ENCODE measurements at regions not wholly inside any gene's neighbourhood (a gene's known extent, or its start where the extent isn't known, plus 50 kb on each side); places are given as distances from the start of the nearest gene placed in this dataset.
A peak's percentile ranks its signal among the peaks of the same experiment; 100 is the strongest.

GRCh38 chr5:116389601-116390000 lies 185.0 kb downstream of the SEMA6A start:
- no peak for DNase-seq

DNA sequence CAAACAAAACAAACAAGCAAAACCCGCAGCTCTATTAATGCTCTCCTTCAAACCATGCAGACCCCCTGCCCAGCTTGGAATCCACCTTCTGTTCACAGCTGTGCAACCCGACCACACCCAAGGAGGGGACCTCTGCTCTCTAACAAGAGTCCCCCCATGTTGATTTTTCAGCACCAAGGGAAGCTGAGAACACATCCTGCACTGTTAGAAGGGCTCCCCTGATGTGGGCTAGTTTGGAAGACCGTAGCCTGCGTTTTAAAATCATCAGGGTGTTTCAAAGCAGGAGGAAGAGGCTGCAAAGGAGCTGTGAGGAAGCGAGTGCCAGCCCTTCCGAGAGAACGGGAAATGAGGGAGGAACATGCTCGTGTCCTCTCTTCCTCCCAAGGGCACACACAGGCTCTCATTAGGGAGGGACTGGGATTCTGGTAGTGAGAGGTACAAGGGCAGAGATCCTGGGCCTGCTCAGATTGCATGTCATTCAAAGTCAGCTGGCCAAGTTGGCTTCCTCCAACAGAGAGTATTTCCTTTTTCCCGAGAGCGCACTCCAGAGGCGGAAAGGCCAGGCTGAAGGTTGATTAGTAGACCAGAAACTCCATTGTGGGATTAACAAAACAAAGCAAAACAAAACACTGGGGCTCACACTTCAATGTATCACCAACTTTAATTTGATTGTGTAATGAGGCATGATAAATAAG lies 185.9 kb downstream of the SEMA6A start:
- no peak for DNase-seq

DNA sequence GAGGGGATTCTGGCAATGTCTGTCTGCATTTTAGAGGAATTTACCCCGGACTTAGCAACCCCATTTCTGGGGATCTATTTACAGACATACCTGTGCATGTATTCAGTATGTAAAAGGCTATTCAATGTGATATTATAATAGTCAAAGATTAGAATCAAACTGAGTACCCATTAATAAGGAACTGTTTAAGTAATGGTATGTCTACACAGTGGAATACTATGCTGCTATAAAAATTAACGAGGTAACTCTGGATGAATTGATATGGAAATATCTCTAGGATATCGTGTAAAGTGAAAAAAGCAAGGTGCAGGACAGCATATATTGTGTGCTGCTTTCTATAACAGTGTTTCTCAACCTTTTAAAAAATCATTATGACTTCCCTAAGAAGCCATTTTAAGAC lies 186.9 kb downstream of the SEMA6A start:
- DNase-seq, result no peak

DNA sequence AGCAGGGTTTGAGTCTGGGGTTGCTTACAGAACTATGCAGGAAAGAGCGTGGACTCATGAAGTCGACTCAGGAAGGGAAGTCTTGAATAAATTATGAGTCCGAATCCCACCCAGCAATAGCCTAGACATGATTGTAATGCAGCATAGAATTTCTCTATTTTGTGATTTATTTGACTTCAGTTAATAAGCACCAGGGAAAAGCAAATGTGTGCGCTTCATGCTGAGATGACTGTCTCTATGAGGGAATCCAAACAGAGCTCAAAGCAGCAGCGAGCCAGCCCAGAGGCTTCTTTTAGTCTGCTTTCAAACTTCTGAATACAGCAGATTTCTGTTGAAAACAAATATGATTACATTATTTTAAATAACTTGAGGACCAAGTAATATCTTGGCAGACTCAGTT lies 188.0 kb downstream of the SEMA6A start:
- no peak for DNase-seq

- no peak for DNase-seq
Observed at GRCh38 chr5:116382874-116383266, 191.8 kb downstream of the SEMA6A start.

DNA sequence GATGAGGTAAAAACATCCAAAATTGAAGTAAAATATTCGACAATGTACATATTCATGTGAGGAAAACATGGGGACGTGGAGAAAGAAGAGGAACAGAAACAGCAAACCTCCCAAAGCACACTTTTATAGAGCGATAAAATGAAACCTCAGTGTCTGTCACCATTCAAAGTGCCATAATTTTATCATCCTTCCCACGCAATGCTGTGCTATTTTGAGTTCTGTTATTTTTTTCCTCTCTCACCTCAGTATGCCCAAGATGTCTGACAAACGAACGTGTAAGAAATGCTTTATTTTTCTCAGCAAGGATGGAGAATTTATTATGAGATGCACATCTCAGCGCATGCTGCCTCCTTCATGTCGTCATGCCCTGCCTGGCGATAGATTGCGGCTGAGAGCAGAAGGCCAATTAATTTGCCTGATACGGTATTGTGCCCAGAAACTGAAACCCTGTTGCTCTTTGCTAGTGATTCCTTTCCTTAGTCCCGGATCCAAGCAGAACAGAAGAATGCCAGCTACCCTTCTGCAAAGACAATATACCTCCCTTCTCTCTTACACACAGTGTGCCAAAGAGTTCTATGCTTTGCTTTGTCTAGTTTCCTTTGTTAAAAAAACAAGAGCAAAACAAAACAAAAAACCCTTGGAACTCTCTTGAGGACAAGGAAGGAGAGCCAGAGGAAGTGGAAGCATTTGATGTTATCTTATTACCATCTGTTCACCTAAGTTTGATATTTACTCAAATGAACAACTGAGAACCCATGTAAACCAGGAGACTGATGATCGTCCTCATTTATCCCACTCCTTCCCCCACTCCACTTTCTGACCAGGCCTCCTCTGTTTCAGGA lies 192.4 kb downstream of the SEMA6A start:
- no peak for DNase-seq

DNA sequence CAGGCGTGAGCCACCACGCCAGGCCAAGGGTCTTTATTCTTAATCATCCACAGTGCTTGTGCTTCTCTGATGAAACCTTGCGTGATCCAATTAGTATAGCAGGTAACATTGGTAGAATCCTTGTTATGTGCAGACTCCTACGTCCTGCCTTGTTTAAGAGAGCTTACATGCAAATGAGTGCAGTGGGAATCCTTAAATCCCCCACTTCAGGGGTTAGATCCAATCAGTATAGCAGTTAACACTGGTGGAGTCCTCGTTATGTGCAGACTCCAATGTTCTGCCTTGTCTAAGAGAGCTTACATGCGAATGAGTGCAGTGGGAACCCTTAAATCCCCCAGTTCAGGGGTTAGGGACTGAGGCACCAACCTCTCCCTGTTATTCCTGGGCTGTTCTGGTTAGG lies 193.4 kb downstream of the SEMA6A start:
- DNase-seq, result no peak

- no peak for DNase-seq
Observed at GRCh38 chr5:116380621-116381020, 194.0 kb downstream of the SEMA6A start.

DNA sequence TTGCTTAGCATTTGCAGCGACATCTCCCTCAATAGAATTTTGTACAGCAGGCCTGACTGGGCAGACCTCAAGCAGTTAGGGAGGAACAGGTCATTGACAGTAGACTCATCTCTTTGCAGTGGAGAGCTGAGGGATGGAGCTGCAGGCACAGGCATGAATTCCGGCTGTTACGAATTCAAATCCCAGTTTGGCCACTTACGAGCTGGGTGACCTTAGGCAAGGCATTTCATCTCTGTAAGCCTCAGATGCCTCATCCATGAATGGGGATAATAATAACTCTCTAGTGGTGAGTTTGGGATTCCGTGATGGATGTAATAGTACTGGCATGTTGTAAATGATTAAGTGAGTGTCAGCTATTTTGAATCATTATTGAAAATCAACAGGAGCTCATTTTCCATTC lies 195.3 kb downstream of the SEMA6A start:
- no peak for DNase-seq

DNA sequence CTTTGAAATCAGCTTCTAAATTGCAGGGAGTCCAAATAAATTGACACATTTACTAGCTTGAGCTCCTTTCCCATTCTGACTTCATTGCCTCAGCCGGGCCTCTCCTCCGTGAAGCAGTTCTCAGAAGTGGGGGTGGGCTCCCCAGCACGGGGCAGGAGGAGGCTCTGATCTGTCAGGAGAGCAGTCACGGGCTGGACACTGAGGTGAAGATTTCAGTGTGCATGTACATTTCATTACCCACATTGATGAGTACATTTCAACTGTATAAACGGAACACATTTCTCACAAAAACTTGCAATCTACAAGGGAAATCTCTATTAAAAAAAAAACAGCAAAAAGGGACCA lies 195.9 kb downstream of the SEMA6A start:
- DNase-seq, result no peak

DNA sequence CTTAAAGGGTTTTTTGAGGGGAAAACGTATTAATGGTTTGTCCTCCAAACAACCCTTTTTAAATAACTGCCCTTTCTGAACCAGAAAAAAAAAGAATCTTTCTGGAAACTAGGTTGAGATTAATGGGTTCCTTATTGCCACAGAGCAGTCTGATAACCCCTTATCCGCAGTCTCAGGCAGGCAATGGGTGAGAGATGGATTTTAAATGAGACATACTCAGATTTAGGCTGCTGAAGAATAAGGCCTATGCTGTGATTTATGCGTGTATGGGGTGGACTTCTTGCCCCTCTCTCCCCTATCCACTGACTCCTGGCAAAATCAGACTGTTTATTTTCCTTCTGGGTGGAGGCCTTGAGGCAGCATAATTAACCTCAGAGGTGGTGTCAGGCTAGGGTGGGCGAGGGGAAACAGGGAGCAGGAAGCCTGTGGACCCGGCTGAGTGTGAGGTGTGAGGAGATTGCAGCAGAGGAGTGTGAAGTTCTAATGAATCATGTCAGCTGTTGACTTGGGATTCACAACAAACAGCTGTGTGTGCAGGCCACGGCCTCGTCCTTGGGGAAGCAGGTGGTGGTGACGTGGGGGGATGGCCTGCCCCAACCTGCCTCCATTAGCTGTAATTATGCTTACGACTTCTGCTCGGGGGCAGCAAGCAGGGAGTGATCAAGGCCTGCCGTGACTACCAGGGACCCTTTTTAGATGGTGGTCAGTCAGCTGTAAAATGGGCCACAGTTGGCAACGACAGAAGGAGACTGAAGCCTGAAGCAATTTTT lies 196.4 kb downstream of the SEMA6A start:
- DNase-seq, result peak; percentile 40

DNA sequence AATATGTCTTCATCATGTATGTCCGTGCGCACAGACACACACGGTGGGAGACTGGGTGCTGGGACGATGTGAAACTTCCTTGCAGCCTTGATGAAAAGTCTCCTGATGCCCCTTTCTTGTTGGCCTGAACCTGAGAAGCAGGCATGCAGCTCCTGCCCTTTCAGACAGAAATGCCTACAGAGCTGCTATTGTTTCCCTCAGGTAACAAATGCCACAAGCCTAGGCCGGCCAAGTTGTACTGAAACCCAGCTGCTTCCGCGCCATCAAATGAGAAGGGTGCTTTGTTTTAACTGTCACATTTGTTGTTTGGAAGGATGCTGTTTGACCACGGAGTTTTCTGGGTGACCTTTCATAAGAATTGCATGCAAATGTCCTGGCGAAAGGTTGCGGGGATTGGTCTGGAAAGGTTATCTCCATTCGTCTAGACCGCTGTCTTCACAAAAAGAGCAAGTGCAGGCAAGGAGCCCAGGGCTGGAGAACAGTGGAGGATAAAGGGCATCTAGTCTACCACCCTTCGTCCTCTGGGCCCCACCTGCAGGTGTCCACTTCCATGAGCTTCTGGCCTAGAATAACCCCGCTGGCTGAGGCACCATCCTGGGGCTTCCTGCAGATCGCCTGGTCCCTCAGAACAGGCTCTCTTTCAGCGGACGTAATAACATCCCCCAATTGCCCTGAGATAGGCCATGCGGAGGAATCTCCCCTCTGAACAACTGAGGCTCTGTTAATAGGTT lies 197.2 kb downstream of the SEMA6A start:
- DNase-seq, result no peak

DNA sequence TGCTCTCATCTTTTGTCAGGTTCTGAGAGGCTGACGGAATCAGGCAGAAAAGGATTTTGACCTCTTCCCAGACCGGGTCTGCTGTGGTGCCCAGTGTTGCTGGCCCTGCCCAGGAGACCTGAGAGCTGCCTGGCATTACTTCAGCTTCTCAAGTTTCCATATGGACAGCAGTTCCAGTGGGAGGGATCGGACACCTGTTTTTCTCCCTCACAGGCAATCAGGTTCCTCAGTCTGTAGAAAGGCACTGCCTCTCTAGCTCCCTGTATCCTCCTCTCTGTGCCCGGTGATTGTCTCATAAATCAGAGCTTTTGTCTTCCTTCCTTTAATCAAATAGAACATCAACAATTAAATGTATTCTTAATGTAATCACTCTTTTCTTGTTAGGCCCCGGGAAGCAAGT lies 198.7 kb downstream of the SEMA6A start:
- no peak for DNase-seq

GRCh38 chr5:116374434-116374852 lies 200.2 kb downstream of the SEMA6A start:
- no peak for DNase-seq

DNA sequence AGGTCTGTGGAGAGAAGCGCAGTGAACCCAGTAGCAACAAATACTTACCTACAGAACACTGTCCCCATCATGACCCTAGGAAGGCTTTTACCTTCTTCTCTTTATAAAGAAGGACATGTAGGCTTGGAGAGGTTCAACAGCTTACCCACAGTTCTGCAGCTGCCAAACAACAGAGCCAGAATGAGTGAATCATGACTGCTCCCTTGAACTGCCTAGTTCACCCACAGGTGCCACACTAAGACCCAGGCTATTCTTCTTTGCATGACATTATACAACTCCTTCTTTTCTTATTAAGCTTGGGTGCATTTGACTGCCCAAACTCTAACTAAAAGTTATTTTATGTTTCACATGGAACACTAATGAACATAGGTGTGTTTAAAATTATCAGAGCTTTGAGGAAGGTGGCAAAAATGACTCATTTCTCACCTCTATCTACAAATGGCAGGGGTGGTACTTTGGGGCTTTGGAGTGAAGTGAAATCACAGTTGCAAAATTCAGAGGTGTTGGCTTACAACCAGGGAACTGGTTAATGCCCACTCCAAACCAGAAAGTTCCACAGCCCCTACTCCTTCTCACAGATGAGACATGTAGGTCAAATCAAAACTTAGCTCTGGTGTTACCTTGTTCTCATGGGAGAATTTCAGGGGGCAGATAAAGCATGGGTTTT lies 201.6 kb downstream of the SEMA6A start:
- DNase-seq, result peak; percentile 21

DNA sequence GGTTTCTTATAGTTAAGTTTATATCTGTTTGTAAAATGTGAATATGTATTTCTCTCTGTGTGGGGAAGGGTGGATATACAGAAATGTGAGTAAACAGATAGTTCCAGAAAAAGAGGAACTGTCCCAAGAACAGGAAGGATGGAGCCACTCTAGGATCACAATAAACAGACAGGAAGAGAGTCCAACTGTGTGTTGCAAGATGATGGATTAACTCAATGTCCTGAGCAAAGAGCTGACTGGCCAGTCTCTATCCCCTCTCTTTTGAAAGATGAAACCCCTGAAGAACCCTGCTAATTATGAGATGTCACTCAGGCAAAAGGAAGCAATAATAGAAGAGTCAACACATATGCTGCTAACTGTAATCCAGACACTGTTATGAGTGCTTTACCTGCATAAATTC lies 202.7 kb downstream of the SEMA6A start:
- DNase-seq, result no peak

GRCh38 chr5:116371431-116371830 lies 203.2 kb downstream of the SEMA6A start:
- no peak for DNase-seq

DNA sequence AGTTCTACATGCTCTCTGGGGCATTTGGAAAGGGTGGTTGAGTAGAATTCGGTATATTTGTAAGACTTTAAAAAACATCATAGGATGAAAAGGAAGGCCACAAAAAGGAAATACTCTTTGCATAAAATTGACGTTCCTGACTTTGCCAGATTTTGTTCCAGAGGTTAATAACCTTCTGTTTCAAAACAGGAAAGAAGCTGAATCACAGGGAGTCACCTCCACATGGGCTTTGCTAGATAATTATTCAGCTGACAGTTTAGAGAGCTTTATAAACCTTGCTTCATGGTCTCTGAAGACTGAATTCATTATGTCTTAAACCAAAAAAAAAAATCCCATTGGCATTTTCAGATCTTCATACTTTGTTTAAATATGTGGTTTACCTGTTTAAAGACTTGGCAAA lies 203.7 kb downstream of the SEMA6A start:
- DNase-seq, result no peak

GRCh38 chr5:116370149-116370548 lies 204.5 kb downstream of the SEMA6A start:
- no peak for DNase-seq

DNA sequence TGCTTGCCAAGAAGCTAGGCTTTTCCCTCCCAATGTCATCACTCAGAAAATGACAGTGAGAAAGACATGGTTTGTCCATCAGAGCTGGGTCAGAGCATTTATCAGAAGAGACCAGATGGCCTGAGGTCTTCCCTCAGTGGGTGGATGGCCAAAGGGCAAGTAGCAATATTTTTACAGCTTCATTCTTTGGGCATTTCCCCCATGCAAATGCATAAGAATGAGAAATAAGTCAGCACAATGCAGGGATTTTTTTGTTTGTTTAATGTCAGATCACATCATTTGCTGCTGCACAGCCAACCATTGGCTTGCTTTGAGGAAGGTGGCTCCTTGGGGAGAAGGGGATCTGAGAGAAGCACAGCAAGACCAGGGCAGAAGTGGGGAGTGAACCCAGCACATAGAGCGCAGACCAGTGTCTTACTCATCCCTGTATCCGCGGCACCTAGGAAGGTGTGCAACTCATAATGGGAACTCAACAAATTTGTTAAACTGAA lies 209.6 kb downstream of the SEMA6A start:
- DNase-seq, result no peak

DNA sequence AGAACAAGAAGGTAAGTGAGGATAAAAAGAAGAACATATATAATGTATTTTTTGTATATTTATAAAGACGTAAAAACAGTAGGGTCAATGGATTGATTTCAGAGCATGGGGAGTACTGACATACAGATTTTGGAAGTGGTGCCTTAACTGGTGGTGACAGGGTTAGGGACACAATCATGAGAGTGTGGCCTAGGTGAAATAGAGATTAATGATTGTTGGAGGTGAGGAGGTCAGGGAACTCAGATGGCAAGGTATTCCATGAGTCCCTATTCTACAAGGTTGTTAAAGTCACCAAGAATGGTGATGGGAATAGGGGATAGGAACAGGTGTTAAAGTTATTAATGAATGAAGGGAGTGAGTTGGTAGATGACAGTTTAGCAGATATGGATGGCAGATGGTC lies 210.8 kb downstream of the SEMA6A start:
- no peak for DNase-seq

DNA sequence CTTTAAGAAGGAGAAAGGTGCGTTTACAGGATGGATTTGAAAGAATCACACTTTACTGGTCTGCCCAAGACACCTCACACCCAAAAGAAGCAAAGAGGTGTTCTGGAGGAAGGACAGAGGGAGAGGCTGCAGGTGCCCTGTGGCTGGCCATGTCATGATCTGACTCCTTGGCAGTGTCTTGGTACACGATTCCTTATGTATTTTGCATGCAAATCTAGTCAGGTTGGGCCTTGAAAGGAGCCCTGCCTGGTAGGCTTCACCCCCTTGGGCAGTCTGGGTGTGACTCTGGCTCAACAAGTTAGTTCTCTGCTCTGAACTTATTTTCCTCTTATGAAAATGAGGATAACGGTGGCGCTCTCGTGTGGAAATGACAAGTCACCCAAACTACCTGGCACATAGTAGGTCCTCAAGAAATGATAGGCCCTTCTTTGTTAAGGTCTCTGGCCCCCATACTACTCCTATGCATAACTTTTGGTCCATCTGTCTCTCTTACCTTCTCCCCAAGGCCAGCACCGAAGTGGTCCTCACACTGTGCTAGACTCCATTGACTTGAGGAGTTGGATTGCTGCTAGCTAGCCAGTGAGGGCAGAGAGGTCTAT lies 212.5 kb downstream of the SEMA6A start:
- no peak for DNase-seq
